Endodermal cell (in vitro differentiated cells): ENCODE measurements at regions not wholly inside any gene's neighbourhood (a gene's known extent, or its start where the extent isn't known, plus 50 kb on each side); places are given as distances from the start of the nearest gene placed in this dataset.

ENCODE experiments used
- DNase-seq: peaks from one replicate; pipeline ENCODE4 v3.0.0-alpha.2; 2017
- H3K27ac ChIP-seq: 2 replicates; pipeline ENCODE4 v1.5.1; 2013; ENCODE audit warnings: mild to moderate bottlenecking, low read depth, low read length, moderate library complexity
- H3K27me3 ChIP-seq: 2 replicates; pipeline ENCODE4 v1.6.1; 2013; ENCODE audit warnings: mild to moderate bottlenecking, low read length, moderate library complexity; ENCODE audit not compliant: insufficient read depth, control insufficient read depth, poor library complexity, severe bottlenecking
- H3K36me3 ChIP-seq: 2 replicates; pipeline ENCODE4 v1.7.0; 2013; ENCODE audit warnings: mild to moderate bottlenecking, low read length, moderate library complexity; ENCODE audit not compliant: control insufficient read depth, insufficient read depth
- H3K4me1 ChIP-seq: one replicate; pipeline ENCODE4 v1.7.0; 2013; ENCODE audit warnings: low read length; ENCODE audit not compliant: control insufficient read depth, insufficient read depth
- H3K4me3 ChIP-seq: 2 replicates; pipeline ENCODE4 v1.5.1; 2013; ENCODE audit warnings: mild to moderate bottlenecking, low read length, moderate library complexity
- H3K9ac ChIP-seq: 2 replicates; pipeline ENCODE4 v1.6.1; 2013; ENCODE audit warnings: mild to moderate bottlenecking, low read length, moderate library complexity; ENCODE audit not compliant: poor library complexity, severe bottlenecking; ENCODE audit errors: extremely low read depth
- H3K9me3 ChIP-seq: 2 replicates; pipeline ENCODE4 v1.6.1; 2013; ENCODE audit warnings: mild to moderate bottlenecking, low read length, moderate library complexity; ENCODE audit not compliant: control insufficient read depth
- H3K27ac Mint-ChIP-seq: 2 replicates; pipeline ENCODE4 v1.8.0; 2020; ENCODE audit warnings: mixed read lengths
- H3K27me3 Mint-ChIP-seq: 2 replicates; pipeline ENCODE4 v1.8.0; 2021; ENCODE audit warnings: mild to moderate bottlenecking, mixed read lengths; ENCODE audit not compliant: insufficient read depth
- H3K36me3 Mint-ChIP-seq: 2 replicates; pipeline ENCODE4 v1.8.0; 2020; ENCODE audit warnings: low read depth, mixed read lengths
- H3K4me1 Mint-ChIP-seq: 2 replicates; pipeline ENCODE4 v1.8.0; 2020; ENCODE audit warnings: mixed read lengths
- H3K4me3 Mint-ChIP-seq: 2 replicates; pipeline ENCODE4 v1.8.0; 2020; ENCODE audit warnings: mild to moderate bottlenecking, moderate library complexity, mixed read lengths
- H3K9me3 Mint-ChIP-seq: 2 replicates; pipeline ENCODE4 v1.8.0; 2020; ENCODE audit warnings: mild to moderate bottlenecking, mixed read lengths
- WGBS, 2 experiments: methylation state at CpG; one replicate each; pipeline versions ENCODE4 v1.1.5 to v1.1.7; 2013; ENCODE audit warnings: missing lambda C conversion rate in 2 of 2, mixed read lengths in 1 of 2; ENCODE audit not compliant: insufficient coverage in 1 of 2, insufficient read length in 1 of 2; 5-methylcytosine and 5-hydroxymethylcytosine counted together
- TF ChIP-seq, protein P1 (sequence below): fragments of 200-600 bp; sonication (generic); conservative IDR thresholded peaks from 2 replicates; pipeline ENCODE4 v1.5.0; 2021; ENCODE audit warnings: antibody characterized with exemption, mild to moderate bottlenecking

DNA sequence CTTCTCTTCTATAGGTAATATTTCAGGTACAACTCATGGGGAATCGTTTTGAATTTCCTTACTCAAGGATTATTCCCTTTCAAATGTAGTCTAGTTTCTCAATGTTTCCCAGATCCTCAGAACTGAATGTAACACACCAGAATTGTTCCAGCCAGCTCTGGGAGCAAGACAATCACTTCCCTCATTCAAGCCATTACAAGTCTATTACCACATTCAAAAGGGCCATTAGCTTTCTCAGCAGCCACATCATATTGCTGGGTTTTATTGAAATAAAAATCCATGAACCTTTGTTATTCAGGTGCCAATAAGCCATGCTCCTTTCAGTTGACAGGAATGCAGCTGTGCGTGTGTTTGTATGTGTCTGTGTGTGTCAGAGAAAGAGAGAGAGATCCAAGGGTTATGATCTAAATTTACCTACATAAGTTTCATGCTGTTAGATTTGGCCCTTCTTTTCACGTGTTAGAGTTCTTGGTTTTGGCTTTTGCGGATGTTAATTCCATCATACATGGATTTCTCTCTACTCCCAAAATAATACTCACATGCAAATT lies 357.7 kb downstream of the BCAT1 start:
- Histone ChIP-seq H3K9me3 (peaks cover 4% of the 10 kb centered on the region), H3K36me3 (no peaks in the 10 kb centered on the region), H3K4me1 (no peaks in the 10 kb centered on the region), H3K27ac (no peak overlapping the region), H3K9ac (no peak overlapping the region), H3K4me3 (no peak overlapping the region), H3K27me3 (no peaks in the 10 kb centered on the region)
- no peak for DNase-seq
- Mint-ChIP-seq H3K4me3 (no peak overlapping the region), H3K27ac (no peak overlapping the region), H3K36me3 (no peaks in the 10 kb centered on the region), H3K4me1 (peaks cover 19% of the 10 kb centered on the region), H3K27me3 (no peaks in the 10 kb centered on the region), H3K9me3 (peaks cover 2% of the 10 kb centered on the region)
- TF ChIP-seq, protein P1, sequence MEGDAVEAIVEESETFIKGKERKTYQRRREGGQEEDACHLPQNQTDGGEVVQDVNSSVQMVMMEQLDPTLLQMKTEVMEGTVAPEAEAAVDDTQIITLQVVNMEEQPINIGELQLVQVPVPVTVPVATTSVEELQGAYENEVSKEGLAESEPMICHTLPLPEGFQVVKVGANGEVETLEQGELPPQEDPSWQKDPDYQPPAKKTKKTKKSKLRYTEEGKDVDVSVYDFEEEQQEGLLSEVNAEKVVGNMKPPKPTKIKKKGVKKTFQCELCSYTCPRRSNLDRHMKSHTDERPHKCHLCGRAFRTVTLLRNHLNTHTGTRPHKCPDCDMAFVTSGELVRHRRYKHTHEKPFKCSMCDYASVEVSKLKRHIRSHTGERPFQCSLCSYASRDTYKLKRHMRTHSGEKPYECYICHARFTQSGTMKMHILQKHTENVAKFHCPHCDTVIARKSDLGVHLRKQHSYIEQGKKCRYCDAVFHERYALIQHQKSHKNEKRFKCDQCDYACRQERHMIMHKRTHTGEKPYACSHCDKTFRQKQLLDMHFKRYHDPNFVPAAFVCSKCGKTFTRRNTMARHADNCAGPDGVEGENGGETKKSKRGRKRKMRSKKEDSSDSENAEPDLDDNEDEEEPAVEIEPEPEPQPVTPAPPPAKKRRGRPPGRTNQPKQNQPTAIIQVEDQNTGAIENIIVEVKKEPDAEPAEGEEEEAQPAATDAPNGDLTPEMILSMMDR = no peak
- 67 to 83% methylated on average over 2 to 4 of the region's 4 CpGs for WGBS, 2 experiments

DNA sequence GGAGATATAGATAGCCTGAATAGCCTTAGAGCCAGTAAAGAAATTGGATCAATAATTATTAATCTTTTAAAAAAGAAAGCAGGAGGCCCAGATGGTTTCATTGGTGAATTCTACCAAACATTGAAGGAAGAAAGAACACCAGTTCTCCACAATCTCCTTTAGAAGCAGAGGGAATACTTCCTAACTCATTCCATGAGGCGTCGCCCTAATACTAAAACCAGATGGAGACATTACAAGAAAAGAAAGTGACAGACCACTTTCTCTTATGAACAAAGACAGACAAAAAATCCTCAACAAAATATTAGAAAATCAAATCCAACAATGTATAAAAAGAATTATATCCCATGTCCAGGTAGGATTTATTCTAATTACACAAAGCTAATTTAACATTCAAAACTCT lies 362.6 kb downstream of the BCAT1 start:
- no peaks in the 10 kb centered on the region for H3K36me3 Mint-ChIP-seq
- Histone ChIP-seq H3K27me3 (no peaks in the 10 kb centered on the region), H3K4me3 (no peak overlapping the region), H3K36me3 (no peaks in the 10 kb centered on the region), H3K9ac (no peak overlapping the region), H3K4me1 (no peaks in the 10 kb centered on the region), H3K9me3 (peaks cover 5% of the 10 kb centered on the region), H3K27ac (no peak overlapping the region)
- H3K9me3 Mint-ChIP-seq = peaks cover 3% of the 10 kb centered on the region
- no peak overlapping the region for H3K4me3 Mint-ChIP-seq
- DNase-seq = no peak
- TF ChIP-seq, protein P1 = no peak
- no peaks in the 10 kb centered on the region for H3K27me3 Mint-ChIP-seq
- no peak overlapping the region for H3K27ac Mint-ChIP-seq
- peaks cover 7% of the 10 kb centered on the region for H3K4me1 Mint-ChIP-seq
- 85% methylated on average over 2 of the region's 2 CpGs; no CpG with 5 or more reads in 1 of the 2 experiments for WGBS, 2 experiments

DNA sequence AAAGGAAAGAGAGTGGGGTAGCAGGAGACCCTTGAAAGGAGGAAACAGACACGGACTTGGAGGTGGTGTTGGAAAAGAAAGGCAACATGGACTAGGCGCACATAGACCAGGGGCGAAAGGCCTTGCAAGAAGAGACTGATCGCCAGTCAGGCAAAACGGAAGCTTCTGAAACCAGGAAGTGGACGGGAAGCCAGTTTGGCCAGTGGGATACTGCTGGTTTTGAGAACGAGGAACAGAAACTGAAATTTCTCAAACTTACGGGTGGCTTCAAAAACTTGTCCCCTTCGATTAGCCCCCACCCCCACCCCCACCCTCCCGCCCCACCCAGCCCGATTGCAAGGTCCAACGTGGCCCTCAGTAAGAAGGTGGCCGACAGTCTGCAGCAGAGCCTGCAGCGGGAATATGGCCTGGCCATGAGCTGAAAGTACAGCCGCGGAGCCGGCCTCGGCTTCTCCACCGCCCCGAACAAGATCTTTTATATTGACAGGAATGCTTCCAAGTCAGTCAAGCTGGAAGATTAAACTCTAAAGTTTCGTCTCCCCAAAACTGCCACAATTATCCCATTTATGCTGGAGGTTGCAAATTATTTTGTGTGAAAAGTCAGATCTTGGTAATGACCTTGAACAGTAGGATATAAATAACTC lies 364.7 kb downstream of the BCAT1 start:
- Histone ChIP-seq H3K9ac (no peak overlapping the region), H3K4me1 (no peaks in the 10 kb centered on the region), H3K4me3 (no peak overlapping the region), H3K27ac (no peak overlapping the region), H3K27me3 (no peaks in the 10 kb centered on the region), H3K36me3 (no peaks in the 10 kb centered on the region), H3K9me3 (peaks cover 11% of the 10 kb centered on the region)
- Mint-ChIP-seq H3K27me3 (no peaks in the 10 kb centered on the region), H3K27ac (no peak overlapping the region), H3K4me3 (no peak overlapping the region), H3K36me3 (no peaks in the 10 kb centered on the region), H3K9me3 (peaks cover 15% of the 10 kb centered on the region), H3K4me1 (no peaks in the 10 kb centered on the region)
- no peak for DNase-seq
- TF ChIP-seq, protein P1 = no peak
- WGBS, 2 experiments = 90 to 100% methylated on average over 7 to 18 of the region's 21 CpGs
